ENCODE measurements at regions not wholly inside any gene's neighbourhood (a gene's known extent, or its start where the extent isn't known, plus 50 kb on each side); places are given as distances from the start of the nearest gene placed in this dataset.

GRCh38 chr13:26494571-26495195 lies 62.8 kb upstream of the WASF3 start:
- no peak for TF ChIP-seq CTCF (IDR thresholded peaks at IDR 0.05; ENCODE audit: low read depth, low read length)

GRCh38 chr13:26495750-26496149 lies 61.7 kb upstream of the WASF3 start:
- no peak for TF ChIP-seq CTCF (IDR thresholded peaks at IDR 0.05; ENCODE audit: low read depth, low read length)

More at GRCh38 chr13:26494571-26495195, 62.8 kb upstream of the WASF3 start:
- Histone ChIP-seq H3K36me3 (no peaks in the 10 kb centered on the region), H3K27me3 (ENCODE audit: insufficient read depth, low read depth, severe bottlenecking) (no peaks in the 10 kb centered on the region), H3K9me3 (ENCODE audit: severe bottlenecking) (no peaks in the 10 kb centered on the region), H3K4me3 (ENCODE audit: low read depth, low read length) (no peak overlapping the region), H3K27ac (no peak overlapping the region)
- DNase-seq = no peak

GRCh38 chr13:26497968-26498511 lies 59.4 kb upstream of the WASF3 start:
- TF ChIP-seq CTCF (IDR thresholded peaks at IDR 0.05; ENCODE audit: low read depth, low read length) = no peak
- no peak for DNase-seq
- H3K9me3 ChIP-seq (ENCODE audit: severe bottlenecking) = no peaks in the 10 kb centered on the region
- H3K36me3 ChIP-seq = no peaks in the 10 kb centered on the region
- no peak overlapping the region for H3K4me3 ChIP-seq (ENCODE audit: low read depth, low read length)
- H3K27ac ChIP-seq = no peak overlapping the region
- H3K27me3 ChIP-seq (ENCODE audit: insufficient read depth, low read depth, severe bottlenecking) = no peaks in the 10 kb centered on the region

More at GRCh38 chr13:26495750-26496149, 61.7 kb upstream of the WASF3 start:
- Histone ChIP-seq H3K36me3 (no peaks in the 10 kb centered on the region), H3K27ac (no peak overlapping the region), H3K27me3 (ENCODE audit: insufficient read depth, low read depth, severe bottlenecking) (no peaks in the 10 kb centered on the region), H3K9me3 (ENCODE audit: severe bottlenecking) (no peaks in the 10 kb centered on the region), H3K4me3 (ENCODE audit: low read depth, low read length) (no peak overlapping the region)
- no peak for DNase-seq

GRCh38 chr13:26498656-26499601 lies 58.6 kb upstream of the WASF3 start:
- Histone ChIP-seq H3K9me3 (ENCODE audit: severe bottlenecking) (no peaks in the 10 kb centered on the region), H3K4me3 (ENCODE audit: low read depth, low read length) (no peak overlapping the region), H3K27ac (no peak overlapping the region), H3K36me3 (no peaks in the 10 kb centered on the region), H3K27me3 (ENCODE audit: insufficient read depth, low read depth, severe bottlenecking) (no peaks in the 10 kb centered on the region)
- TF ChIP-seq CTCF (IDR thresholded peaks at IDR 0.05; ENCODE audit: low read depth, low read length) = no peak
- no peak for DNase-seq

GRCh38 chr13:26500618-26501320 lies 56.7 kb upstream of the WASF3 start:
- DNase-seq = no peak
- H3K4me3 ChIP-seq (ENCODE audit: low read depth, low read length) = no peak overlapping the region
- no peaks in the 10 kb centered on the region for H3K9me3 ChIP-seq (ENCODE audit: severe bottlenecking)
- H3K27me3 ChIP-seq (ENCODE audit: insufficient read depth, low read depth, severe bottlenecking) = no peaks in the 10 kb centered on the region
- no peaks in the 10 kb centered on the region for H3K36me3 ChIP-seq
- TF ChIP-seq CTCF (IDR thresholded peaks at IDR 0.05; ENCODE audit: low read depth, low read length) = no peak
- no peak overlapping the region for H3K27ac ChIP-seq
